HL-60 (cell line): ENCODE measurements at regions not wholly inside any gene's neighbourhood (a gene's known extent, or its start where the extent isn't known, plus 50 kb on each side); places are given as distances from the start of the nearest gene placed in this dataset.

Experiments used
- GABPA ChIP-seq: IDR thresholded peaks from 2 replicates; pipeline ENCODE4 v1.6.1; 2012; ENCODE audit warnings: low read depth
- POLR2AphosphoS5 ChIP-seq: IDR thresholded peaks from 2 replicates; pipeline ENCODE4 v1.6.1; 2012; ENCODE audit warnings: low read depth
- REST ChIP-seq: IDR thresholded peaks from 2 replicates; pipeline ENCODE4 v1.6.1; 2012; ENCODE audit warnings: low read depth; ENCODE audit not compliant: insufficient replicate concordance
- SPI1 ChIP-seq: IDR thresholded peaks from 2 replicates; pipeline ENCODE4 v1.6.1; 2012; ENCODE audit warnings: low read depth, mild to moderate bottlenecking, borderline replicate concordance
- TF ChIP-seq, protein P1 (sequence below): IDR thresholded peaks from one replicate; pipeline ENCODE4 v1.5.1; 2011; ENCODE audit warnings: low read length, control low read depth, inconsistent platforms; ENCODE audit not compliant: insufficient read depth

GRCh38 chr10:89869592-89870156 lies 168.3 kb downstream of the KIF20B start:
- TF ChIP-seq, protein P1, sequence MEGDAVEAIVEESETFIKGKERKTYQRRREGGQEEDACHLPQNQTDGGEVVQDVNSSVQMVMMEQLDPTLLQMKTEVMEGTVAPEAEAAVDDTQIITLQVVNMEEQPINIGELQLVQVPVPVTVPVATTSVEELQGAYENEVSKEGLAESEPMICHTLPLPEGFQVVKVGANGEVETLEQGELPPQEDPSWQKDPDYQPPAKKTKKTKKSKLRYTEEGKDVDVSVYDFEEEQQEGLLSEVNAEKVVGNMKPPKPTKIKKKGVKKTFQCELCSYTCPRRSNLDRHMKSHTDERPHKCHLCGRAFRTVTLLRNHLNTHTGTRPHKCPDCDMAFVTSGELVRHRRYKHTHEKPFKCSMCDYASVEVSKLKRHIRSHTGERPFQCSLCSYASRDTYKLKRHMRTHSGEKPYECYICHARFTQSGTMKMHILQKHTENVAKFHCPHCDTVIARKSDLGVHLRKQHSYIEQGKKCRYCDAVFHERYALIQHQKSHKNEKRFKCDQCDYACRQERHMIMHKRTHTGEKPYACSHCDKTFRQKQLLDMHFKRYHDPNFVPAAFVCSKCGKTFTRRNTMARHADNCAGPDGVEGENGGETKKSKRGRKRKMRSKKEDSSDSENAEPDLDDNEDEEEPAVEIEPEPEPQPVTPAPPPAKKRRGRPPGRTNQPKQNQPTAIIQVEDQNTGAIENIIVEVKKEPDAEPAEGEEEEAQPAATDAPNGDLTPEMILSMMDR: no peak
- no peak for TF ChIP-seq REST
- no peak for TF ChIP-seq POLR2AphosphoS5
- no peak for TF ChIP-seq SPI1
- TF ChIP-seq GABPA: no peak
